HepG2 (cell line): ENCODE measurements at regions not wholly inside any gene's neighbourhood (a gene's known extent, or its start where the extent isn't known, plus 50 kb on each side); places are given as distances from the start of the nearest gene placed in this dataset.

Source experiments
- ATAC-seq: fragments of 200-7000 bp; cut with Tn5 transposase; 3 replicates; pipeline ENCODE4 v1.9.1; 2020; ENCODE audit warnings: mild to moderate bottlenecking, moderate library complexity
- BruUV-seq: library from RNA; stranded (reverse); fragments of 400-500 nt; replicated peaks from 2 replicates; lab custom pipeline; 2021; lab: Mats Ljungman, UMichigan
- CTCF ChIA-PET: fragments of 300-600 bp; formaldehyde crosslinking; extraction: SDS; loops from one replicate; lab custom pipeline; 2021; ENCODE audit warnings: low total read pairs, inconsistent platforms, low intra/inter-chr PET ratio; lab: Yijun Ruan, JAX
- POLR2A ChIA-PET: fragments of 350-600 bp; sonication (Branson Sonifier 250); formaldehyde crosslinking; loops from one replicate; lab custom pipeline; 2020; ENCODE audit warnings: antibody characterized with exemption, inconsistent platforms; lab: Yijun Ruan, JAX
- DNase-seq: peaks from one replicate; pipeline ENCODE4 v3.0.0-alpha.2; 2015; ENCODE audit warnings: low spot score
- FAIRE-seq: peaks from 3 replicates; lab custom pipeline; 2011; peaks lifted over from hg19 to GRCh38; lab: Jason Lieb, UNC
- H2AFZ ChIP-seq: one replicate; pipeline ENCODE4 v1.6.1; 2011; ENCODE audit warnings: low read length, inconsistent platforms
- H3K27ac ChIP-seq: fragments of 300-600 bp; 3 replicates; pipeline ENCODE4 v1.8.0; 2011; ENCODE audit warnings: mixed run types, mild to moderate bottlenecking, mixed read lengths, low read length, inconsistent platforms; ENCODE audit not compliant: insufficient read depth; ENCODE audit errors: extremely low read length
- H3K27me3 ChIP-seq, 2 experiments: fragments of 200-600 bp in 1 of 2; 2 replicates in 1 of 2; 3 replicates in 1 of 2; pipeline versions ENCODE4 v1.6.0 to v1.8.0; 2011; ENCODE audit warnings: low read length in 2 of 2, mild to moderate bottlenecking in 2 of 2, moderate library complexity in 2 of 2, inconsistent platforms in 1 of 2; ENCODE audit not compliant: insufficient read depth in 2 of 2, control insufficient read depth in 1 of 2
- H3K36me3 ChIP-seq, 2 experiments: fragments of 200-600 bp in 1 of 2; replicated peaks in 1 of 2; 2 replicates in 1 of 2; 3 replicates in 1 of 2; pipeline versions ENCODE4 v1.5.1 to v1.8.0; 2011; ENCODE audit warnings: low read length in 2 of 2, inconsistent platforms in 1 of 2; ENCODE audit not compliant: insufficient read depth in 2 of 2, control insufficient read depth in 1 of 2
- H3K4me1 ChIP-seq: 2 replicates; pipeline ENCODE4 v1.5.1; 2012; ENCODE audit warnings: low read length, inconsistent platforms; ENCODE audit not compliant: insufficient read depth
- H3K4me2 ChIP-seq: 2 replicates; pipeline ENCODE4 v1.6.0; 2011; ENCODE audit warnings: low read depth, low read length, inconsistent platforms
- H3K4me3 ChIP-seq, 3 experiments: fragments of 200-600 bp in 1 of 3; sonication (generic), shearing (Covaris generic) in 1 of 3; replicated peaks in 1 of 3; 2 replicates each; pipeline ENCODE4 v1.5.1; 2011 to 2016; ENCODE audit warnings: low read length in 3 of 3, inconsistent platforms in 2 of 3, low read depth in 2 of 3, mild to moderate bottlenecking in 2 of 3, control low read depth in 1 of 3, mixed read lengths in 1 of 3; ENCODE audit not compliant: insufficient read depth in 1 of 3
- H3K79me2 ChIP-seq: one replicate; pipeline ENCODE4 v1.6.1; 2011; ENCODE audit warnings: low read length, inconsistent platforms; ENCODE audit not compliant: insufficient read depth
- H3K9ac ChIP-seq: 2 replicates; pipeline ENCODE4 v1.6.0; 2011; ENCODE audit warnings: mild to moderate bottlenecking, low read depth, low read length, inconsistent platforms; ENCODE audit not compliant: insufficient read depth
- H3K9me3 ChIP-seq: 2 replicates; pipeline ENCODE4 v1.5.1; 2012; ENCODE audit warnings: mild to moderate bottlenecking, low read length
- H4K20me1 ChIP-seq: 2 replicates; pipeline ENCODE4 v1.6.0; 2011; ENCODE audit warnings: inconsistent platforms, mild to moderate bottlenecking, low read length, moderate library complexity; ENCODE audit not compliant: insufficient read depth
- ARHGAP35 ChIP-seq: sonication (generic); formaldehyde crosslinking; IDR thresholded peaks from 2 replicates; pipeline ENCODE4 v1.9.0; 2022; ENCODE audit warnings: mild to moderate bottlenecking, inconsistent platforms, moderate library complexity, missing genetic modification reagents, borderline replicate concordance
- CAMTA2 ChIP-seq: sonication (generic); formaldehyde crosslinking; IDR thresholded peaks from 2 replicates; pipeline ENCODE4 v1.4.0; 2020; ENCODE audit warnings: mild to moderate bottlenecking, missing genetic modification reagents, borderline replicate concordance
- CC2D1A ChIP-seq: sonication (generic); formaldehyde crosslinking; IDR thresholded peaks from 2 replicates; pipeline ENCODE4 v1.8.1; 2023; ENCODE audit warnings: mild to moderate bottlenecking, missing genetic modification reagents
- NFYB ChIP-seq: sonication (generic); formaldehyde crosslinking; IDR thresholded peaks from 2 replicates; pipeline ENCODE4 v1.4.0; 2020; ENCODE audit warnings: missing genetic modification reagents
- SSRP1 ChIP-seq: IDR thresholded peaks from 2 replicates; pipeline ENCODE4 v1.6.1; 2016; ENCODE audit warnings: control low read depth
- ZBTB38 ChIP-seq: sonication (generic); formaldehyde crosslinking; IDR thresholded peaks from 2 replicates; pipeline ENCODE4 v1.5.1; 2020; ENCODE audit warnings: mild to moderate bottlenecking, missing genetic modification reagents
- ZMYM4 ChIP-seq: sonication (generic); formaldehyde crosslinking; IDR thresholded peaks from 2 replicates; pipeline ENCODE4 v1.8.1; 2023; ENCODE audit warnings: mild to moderate bottlenecking, missing genetic modification reagents
- ZNF34 ChIP-seq: sonication (generic); formaldehyde crosslinking; IDR thresholded peaks from 2 replicates; pipeline ENCODE4 v1.4.0; 2020; ENCODE audit warnings: mild to moderate bottlenecking, missing genetic modification reagents, borderline replicate concordance
- WGBS: methylation state at CpG from one replicate; pipeline ENCODE4 v1.1.6; 2017; ENCODE audit warnings: low lambda C conversion rate; 5-methylcytosine and 5-hydroxymethylcytosine counted together
- in situ Hi-C: cut with HindIII; loops from 2 replicates; pipeline ENCODE4 v1.10.0; 2017; ENCODE audit warnings: low pct_unique_long_range_greater_than_20kb; ENCODE audit not compliant: extremely low pct_ligation_motif_present
- intact Hi-C: fragments of 100-400 bp; cut with micrococcal nuclease; formaldehyde crosslinking; loops from one replicate; pipeline ENCODE4 v1.10.0; 2022; ENCODE audit not compliant: unreplicated experiment
- TF ChIP-seq, protein P1 (sequence below): sonication (generic); formaldehyde crosslinking; IDR thresholded peaks from 2 replicates; pipeline ENCODE4 v1.4.0; 2020; ENCODE audit warnings: missing genetic modification reagents

GRCh38 chr10:28935061-28935460 lies 257.7 kb downstream of the BAMBI start:
- POLR2A ChIA-PET = no interaction called here
- no TSS peak for BruUV-seq
- Histone ChIP-seq H3K36me3 (no peaks in the 10 kb centered on the region), H3K9ac (no peak overlapping the region)
- no peak for DNase-seq
- CTCF ChIA-PET = no interaction called here
- TF ChIP-seq CAMTA2 = no peak
- no peak for TF ChIP-seq ZNF34 (CRISPR knock-in tag)
- TF ChIP-seq, all 625 proteins: peak for 0
- in situ Hi-C loops = no loop called here
- H4K20me1 ChIP-seq = no peaks in the 10 kb centered on the region
- no peak overlapping the region for H3K4me3 ChIP-seq
- H3K79me2 ChIP-seq = peaks cover 17% of the 10 kb centered on the region
- H3K27ac ChIP-seq = no peak overlapping the region
- no peak for ATAC-seq
- intact Hi-C loops = loop anchor here (5.0 to 10.0 kb wide), 2 partner anchors 60 to 197 kb away; no protein-coding TSS in a partner anchor
- peaks cover 26% of the 10 kb centered on the region for H3K4me1 ChIP-seq
- H3K9me3 ChIP-seq = no peaks in the 10 kb centered on the region
- no peaks in the 10 kb centered on the region; a peak in 1 of 5 replicates for H3K27me3 ChIP-seq
- FAIRE-seq = no peak
- H3K4me2 ChIP-seq = no peak overlapping the region
- 96% methylated on average over 2 of the region's 2 CpGs for WGBS
- no peak overlapping the region for H2AFZ ChIP-seq

DNA sequence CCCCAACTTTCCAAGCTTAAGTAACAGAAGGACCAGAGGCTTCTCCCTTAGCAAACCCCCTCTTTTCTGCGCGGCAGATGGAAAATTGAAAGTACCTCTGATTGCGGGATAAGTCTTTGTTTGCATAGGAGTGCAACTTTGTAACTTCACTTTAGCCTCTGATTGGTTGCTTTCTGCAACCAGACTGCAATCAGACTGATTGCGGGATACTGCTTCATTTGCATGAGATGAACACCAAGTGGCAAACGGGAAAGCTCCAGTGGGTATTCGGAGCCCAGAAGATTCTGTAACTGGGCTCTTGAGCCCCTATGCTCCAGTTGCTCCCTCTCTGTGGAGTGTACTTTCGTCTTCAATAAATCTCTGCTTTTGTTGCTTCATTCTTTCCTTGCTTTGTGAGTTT lies 260.6 kb downstream of the BAMBI start:
- Histone ChIP-seq H3K36me3 (no peaks in the 10 kb centered on the region), H3K4me1 (peaks cover 51% of the 10 kb centered on the region)

More for the DNA sequence above, 260.6 kb downstream of the BAMBI start:
- no TSS peak for BruUV-seq
- FAIRE-seq (no peak), ATAC-seq (no peak), DNase-seq (no peak)
- in situ Hi-C loops (no loop called here), intact Hi-C loops (loop anchor here (5.0 to 10.0 kb wide), 2 partner anchors 63 to 194 kb away; no protein-coding TSS in a partner anchor)
- Histone ChIP-seq H3K9me3 (no peaks in the 10 kb centered on the region), H3K4me3 (peak overlapping the region; percentile 53 to 80 (median 67); a peak in 4 of 6 replicates), H2AFZ (no peak overlapping the region), H3K27me3 (no peaks in the 10 kb centered on the region; a peak in 1 of 5 replicates), H3K79me2 (peaks cover 17% of the 10 kb centered on the region), H3K9ac (peak overlapping the region; percentile 99), H4K20me1 (no peaks in the 10 kb centered on the region), H3K27ac (peak overlapping the region; percentile 99), H3K4me2 (peak overlapping the region; percentile 89)
- WGBS = 94% methylated on average over 7 of the region's 7 CpGs
- CTCF ChIA-PET = no interaction called here
- no peak for TF ChIP-seq SSRP1 (CRISPR knock-in tag)
- peak; percentile 43; the same call in 1 of the 2 replicates for TF ChIP-seq ZMYM4 (CRISPR knock-in tag)
- peak; percentile 80 for TF ChIP-seq ZBTB38 (CRISPR knock-in tag)
- TF ChIP-seq ARHGAP35 (CRISPR knock-in tag) = no peak
- no peak for TF ChIP-seq CC2D1A
- TF ChIP-seq, protein P1, sequence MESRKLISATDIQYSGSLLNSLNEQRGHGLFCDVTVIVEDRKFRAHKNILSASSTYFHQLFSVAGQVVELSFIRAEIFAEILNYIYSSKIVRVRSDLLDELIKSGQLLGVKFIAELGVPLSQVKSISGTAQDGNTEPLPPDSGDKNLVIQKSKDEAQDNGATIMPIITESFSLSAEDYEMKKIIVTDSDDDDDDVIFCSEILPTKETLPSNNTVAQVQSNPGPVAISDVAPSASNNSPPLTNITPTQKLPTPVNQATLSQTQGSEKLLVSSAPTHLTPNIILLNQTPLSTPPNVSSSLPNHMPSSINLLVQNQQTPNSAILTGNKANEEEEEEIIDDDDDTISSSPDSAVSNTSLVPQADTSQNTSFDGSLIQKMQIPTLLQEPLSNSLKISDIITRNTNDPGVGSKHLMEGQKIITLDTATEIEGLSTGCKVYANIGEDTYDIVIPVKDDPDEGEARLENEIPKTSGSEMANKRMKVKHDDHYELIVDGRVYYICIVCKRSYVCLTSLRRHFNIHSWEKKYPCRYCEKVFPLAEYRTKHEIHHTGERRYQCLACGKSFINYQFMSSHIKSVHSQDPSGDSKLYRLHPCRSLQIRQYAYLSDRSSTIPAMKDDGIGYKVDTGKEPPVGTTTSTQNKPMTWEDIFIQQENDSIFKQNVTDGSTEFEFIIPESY (CRISPR knock-in tag) = peak; percentile 33; the same call in 1 of the 2 replicates
- TF ChIP-seq NFYB (CRISPR knock-in tag) = peak; percentile 29; the same call in 1 of the 2 replicates
- POLR2A ChIA-PET = interaction anchor here (1.4 kb wide), 1 partner anchor 22 kb away, joined by 8 read pairs; no protein-coding TSS in a partner anchor
